ENCODE measurements at regions not wholly inside any gene's neighbourhood (a gene's known extent, or its start where the extent isn't known, plus 50 kb on each side); places are given as distances from the start of the nearest gene placed in this dataset.

GRCh38 chrX:9249051-9249846 lies 215.3 kb upstream of the FAM9B start:
- TF ChIP-seq CTCF (conservative IDR thresholded peaks at IDR 0.05; ENCODE audit: low read length) (no peak), EZH2phosphoT487 (IDR thresholded peaks at IDR 0.05; ENCODE audit: borderline replicate concordance) (no peak)
- Histone ChIP-seq H3K9me3 (ENCODE audit: insufficient read depth, low read depth, low read length) (no peaks in the 10 kb centered on the region), H3K79me2 (ENCODE audit: insufficient read depth, low read length) (no peaks in the 10 kb centered on the region), H4K20me1 (ENCODE audit: insufficient read depth, low read length, poor library complexity, severe bottlenecking) (no peaks in the 10 kb centered on the region), H3K9me2 (replicated peaks; ENCODE audit: low read depth, low read length) (no peaks in the 10 kb centered on the region), H3K27me3 (ENCODE audit: insufficient read depth, low read length, poor library complexity, severe bottlenecking) (no peaks in the 10 kb centered on the region), H3K36me3 (ENCODE audit: insufficient read depth, low read length) (no peaks in the 10 kb centered on the region), H3F3A (ENCODE audit: low read depth) (no peaks in the 10 kb centered on the region), H3K4me2 (ENCODE audit: low read depth, low read length, poor library complexity, severe bottlenecking) (peak overlapping the region; percentile 62), H3K4me3 (ENCODE audit: low read length, poor library complexity, severe bottlenecking) (no peak overlapping the region), H3K9ac (ENCODE audit: low read depth, low read length, poor library complexity, severe bottlenecking) (no peak overlapping the region), H2AFZ (ENCODE audit: low read length) (no peak overlapping the region), H3K4me1 (ENCODE audit: insufficient read depth, low read length, poor library complexity, severe bottlenecking) (peaks cover 8% of the 10 kb centered on the region)

GRCh38 chrX:9252182-9252581 lies 212.7 kb upstream of the TBL1X start:
- Histone ChIP-seq H3K27me3 (ENCODE audit: insufficient read depth, low read length, poor library complexity, severe bottlenecking) (no peaks in the 10 kb centered on the region), H3K9me2 (replicated peaks; ENCODE audit: low read depth, low read length) (no peaks in the 10 kb centered on the region), H3K4me1 (ENCODE audit: insufficient read depth, low read length, poor library complexity, severe bottlenecking) (peaks cover 8% of the 10 kb centered on the region), H4K20me1 (ENCODE audit: insufficient read depth, low read length, poor library complexity, severe bottlenecking) (no peaks in the 10 kb centered on the region), H3K36me3 (ENCODE audit: insufficient read depth, low read length) (no peaks in the 10 kb centered on the region), H3K79me2 (ENCODE audit: insufficient read depth, low read length) (no peaks in the 10 kb centered on the region), H3F3A (ENCODE audit: low read depth) (no peaks in the 10 kb centered on the region), H3K9me3 (ENCODE audit: insufficient read depth, low read depth, low read length) (no peaks in the 10 kb centered on the region), H3K4me3 (ENCODE audit: low read length, poor library complexity, severe bottlenecking) (no peak overlapping the region), H3K9ac (ENCODE audit: low read depth, low read length, poor library complexity, severe bottlenecking) (no peak overlapping the region), H2AFZ (ENCODE audit: low read length) (no peak overlapping the region), H3K4me2 (ENCODE audit: low read depth, low read length, poor library complexity, severe bottlenecking) (no peak overlapping the region)
- TF ChIP-seq EZH2phosphoT487 (IDR thresholded peaks at IDR 0.05; ENCODE audit: borderline replicate concordance) (no peak), CTCF (conservative IDR thresholded peaks at IDR 0.05; ENCODE audit: low read length) (no peak)

- no peaks in the 10 kb centered on the region for H3K9me2 ChIP-seq (replicated peaks; ENCODE audit: low read depth, low read length)
- peaks cover 8% of the 10 kb centered on the region for H3K4me1 ChIP-seq (ENCODE audit: insufficient read depth, low read length, poor library complexity, severe bottlenecking)
- no peaks in the 10 kb centered on the region for H3K36me3 ChIP-seq (ENCODE audit: insufficient read depth, low read length)
- TF ChIP-seq CTCF (conservative IDR thresholded peaks at IDR 0.05; ENCODE audit: low read length) = no peak
- TF ChIP-seq EZH2phosphoT487 (IDR thresholded peaks at IDR 0.05; ENCODE audit: borderline replicate concordance) = no peak
- H4K20me1 ChIP-seq (ENCODE audit: insufficient read depth, low read length, poor library complexity, severe bottlenecking) = no peaks in the 10 kb centered on the region
- no peaks in the 10 kb centered on the region for H3K27me3 ChIP-seq (ENCODE audit: insufficient read depth, low read length, poor library complexity, severe bottlenecking)
- H3K79me2 ChIP-seq (ENCODE audit: insufficient read depth, low read length) = no peaks in the 10 kb centered on the region
- H2AFZ ChIP-seq (ENCODE audit: low read length) = no peak overlapping the region
- no peaks in the 10 kb centered on the region for H3K9me3 ChIP-seq (ENCODE audit: insufficient read depth, low read depth, low read length)
- H3K4me2 ChIP-seq (ENCODE audit: low read depth, low read length, poor library complexity, severe bottlenecking) = no peak overlapping the region
- no peak overlapping the region for H3K9ac ChIP-seq (ENCODE audit: low read depth, low read length, poor library complexity, severe bottlenecking)
- H3F3A ChIP-seq (ENCODE audit: low read depth) = no peaks in the 10 kb centered on the region
- no peak overlapping the region for H3K4me3 ChIP-seq (ENCODE audit: low read length, poor library complexity, severe bottlenecking)
Measured at GRCh38 chrX:9253211-9253610, 211.6 kb upstream of the TBL1X start.
